B cell (primary cell): ENCODE measurements at regions not wholly inside any gene's neighbourhood (a gene's known extent, or its start where the extent isn't known, plus 50 kb on each side); places are given as distances from the start of the nearest gene placed in this dataset.

Experiments used
- ATAC-seq: fragments of 200-7000 bp; cut with Tn5 transposase; one replicate; pipeline ENCODE4 v1.10.0; 2021; ENCODE audit warnings: low read depth, mild to moderate bottlenecking, moderate number of reproducible peaks, moderate library complexity
- CTCF ChIA-PET: fragments of 350-600 bp; sonication (Branson Sonifier 250); formaldehyde crosslinking; loops from one replicate; lab custom pipeline; 2021; ENCODE audit warnings: antibody characterized with exemption, inconsistent platforms; lab: Charles Lee
- POLR2A ChIA-PET: fragments of 350-600 bp; sonication (Branson Sonifier 250); formaldehyde crosslinking; loops from one replicate; lab custom pipeline; 2021; ENCODE audit warnings: antibody characterized with exemption; lab: Charles Lee
- DNase-seq: peaks from one replicate; pipeline ENCODE4 v3.0.0; 2013
- H2AFZ ChIP-seq: 2 replicates; pipeline ENCODE4 v1.6.1; 2012; ENCODE audit warnings: mild to moderate bottlenecking, low read depth, low read length; ENCODE audit not compliant: insufficient read depth, poor library complexity, severe bottlenecking
- H3K27ac ChIP-seq, 2 donors: 1 replicate in 1 of 2; 2 replicates in 1 of 2; pipeline ENCODE4 v1.5.1; 2012 to 2013; ENCODE audit warnings: low read length in 2 of 2, mild to moderate bottlenecking in 2 of 2, moderate library complexity in 1 of 2
- H3K27me3 ChIP-seq, 4 experiments: fragments of 200-600 bp in 1 of 4; sonication (generic) in 1 of 4; replicated peaks in 1 of 4; 1 replicate in 2 of 4; 2 replicates in 2 of 4; pipeline versions ENCODE4 v1.6.1 to v1.7.0; 2013 to 2016; ENCODE audit warnings: low read length in 3 of 4, mild to moderate bottlenecking in 2 of 4, mixed read lengths in 1 of 4, moderate library complexity in 1 of 4; ENCODE audit not compliant: insufficient read depth in 4 of 4, control insufficient read depth in 3 of 4; ENCODE audit errors: control extremely low read depth in 1 of 4
- H3K36me3 ChIP-seq, 2 experiments: replicated peaks in 1 of 2; 1 replicate in 1 of 2; 2 replicates in 1 of 2; pipeline versions ENCODE4 v1.6.1 to v1.7.1; 2013; ENCODE audit warnings: low read length in 1 of 2; ENCODE audit not compliant: insufficient read depth in 2 of 2, control insufficient read depth in 1 of 2; ENCODE audit errors: control extremely low read depth in 1 of 2, extremely low read depth in 1 of 2
- H3K4me1 ChIP-seq, 2 donors: fragments of 200-600 bp in 1 of 2; sonication (generic) in 1 of 2; 1 replicate in 1 of 2; 2 replicates in 1 of 2; pipeline versions ENCODE4 v1.5.1 to v1.6.1; 2013 to 2017; ENCODE audit warnings: low read length in 2 of 2; ENCODE audit not compliant: control insufficient read depth in 2 of 2, insufficient read depth in 2 of 2
- H3K4me2 ChIP-seq: replicated peaks from 2 replicates; pipeline ENCODE3; 2012; ENCODE audit warnings: mild to moderate bottlenecking, low read depth, low read length; ENCODE audit not compliant: poor library complexity, severe bottlenecking
- H3K4me3 ChIP-seq, 5 experiments: fragments of 200-600 bp in 1 of 5; sonication (generic) in 1 of 5; 1 replicate in 3 of 5; 2 replicates in 2 of 5; pipeline versions ENCODE4 v1.5.1 to v1.7.0; 2011 to 2016; ENCODE audit warnings: low read length in 4 of 5, mild to moderate bottlenecking in 4 of 5, low read depth in 2 of 5, control low read depth in 1 of 5, moderate library complexity in 1 of 5; ENCODE audit not compliant: insufficient read depth in 1 of 5; ENCODE audit errors: control extremely low read depth in 1 of 5, extremely low read depth in 1 of 5
- H3K79me2 ChIP-seq: fragments of 200-600 bp; sonication (generic); one replicate; pipeline ENCODE4 v1.6.0; 2016; ENCODE audit warnings: low read length; ENCODE audit not compliant: control insufficient read depth, insufficient read depth
- H3K9ac ChIP-seq: fragments of 200-600 bp; sonication (generic); 2 replicates; pipeline ENCODE4 v1.6.1; 2017; ENCODE audit warnings: mild to moderate bottlenecking, low read length, moderate library complexity
- H3K9me3 ChIP-seq, 3 donors: one replicate each; pipeline versions ENCODE4 v1.6.1 to v1.7.1; 2013; ENCODE audit warnings: low read length in 2 of 3; ENCODE audit not compliant: control insufficient read depth in 2 of 3, insufficient read depth in 1 of 3; ENCODE audit errors: control extremely low read depth in 1 of 3
- H4K20me1 ChIP-seq: 2 replicates; pipeline ENCODE4 v1.6.0; 2012; ENCODE audit warnings: mild to moderate bottlenecking, low read length; ENCODE audit not compliant: insufficient read depth, control insufficient read depth, poor library complexity, severe bottlenecking
- H3K27ac Mint-ChIP-seq: one replicate; pipeline ENCODE4 v1.8.0; 2021; ENCODE audit warnings: mixed read lengths
- H3K27me3 Mint-ChIP-seq: one replicate; pipeline ENCODE4 v1.8.0; 2021; ENCODE audit warnings: mixed read lengths
- H3K4me1 Mint-ChIP-seq: one replicate; pipeline ENCODE4 v1.8.0; 2021; ENCODE audit warnings: mixed read lengths
- H3K4me3 Mint-ChIP-seq: one replicate; pipeline ENCODE4 v1.8.0; 2021; ENCODE audit warnings: mixed read lengths
- H3K9me3 Mint-ChIP-seq: one replicate; pipeline ENCODE4 v1.8.0; 2022; ENCODE audit warnings: mixed read lengths; ENCODE audit not compliant: insufficient read depth
- EZH2 ChIP-seq: IDR thresholded peaks from 2 replicates; pipeline ENCODE4 v1.6.1; 2012; ENCODE audit warnings: borderline replicate concordance, low read depth, mild to moderate bottlenecking, moderate library complexity, low read length; ENCODE audit not compliant: insufficient read depth, poor library complexity, severe bottlenecking
- WGBS: methylation state at CpG from one replicate; pipeline ENCODE4 v1.1.5; 2013; ENCODE audit warnings: missing lambda C conversion rate; ENCODE audit not compliant: insufficient coverage; 5-methylcytosine and 5-hydroxymethylcytosine counted together
- intact Hi-C: fragments of 100-400 bp; cut with micrococcal nuclease; formaldehyde crosslinking; loops from one replicate; pipeline ENCODE4 v1.10.0; 2022
- TF ChIP-seq, protein P1 (sequence below): fragments of 200-600 bp; IDR thresholded peaks from one replicate; pipeline ENCODE4 v1.8.0; 2022; ENCODE audit warnings: antibody characterized with exemption, mild to moderate bottlenecking

GRCh38 chr3:10745392-10745791, 70.6 kb upstream of the SLC6A11 start:
- peaks cover 0 to 6% (median 0%) of the 10 kb centered on the region in 4 experiments for H3K27me3 ChIP-seq
- intact Hi-C loops: no loop called here
- no peak overlapping the region for H3K4me3 ChIP-seq
- no peak overlapping the region for H3K4me2 ChIP-seq
- no peaks in the 10 kb centered on the region for H3K4me1 ChIP-seq
- no peaks in the 10 kb centered on the region for H3K9me3 ChIP-seq
- POLR2A ChIA-PET: no interaction called here
- Mint-ChIP-seq H3K4me3 (no peak overlapping the region), H3K4me1 (no peaks in the 10 kb centered on the region), H3K27me3 (peaks cover 19% of the 10 kb centered on the region), H3K27ac (no peak overlapping the region), H3K9me3 (no peaks in the 10 kb centered on the region)
- H2AFZ ChIP-seq: no peak overlapping the region
- H3K9ac ChIP-seq: no peak overlapping the region
- DNase-seq: no peak
- CTCF ChIA-PET: no interaction called here
- no peak overlapping the region for H3K27ac ChIP-seq
- H4K20me1 ChIP-seq: no peaks in the 10 kb centered on the region
- no peaks in the 10 kb centered on the region for H3K79me2 ChIP-seq
- H3K36me3 ChIP-seq: no peaks in the 10 kb centered on the region
- TF ChIP-seq, protein P1, sequence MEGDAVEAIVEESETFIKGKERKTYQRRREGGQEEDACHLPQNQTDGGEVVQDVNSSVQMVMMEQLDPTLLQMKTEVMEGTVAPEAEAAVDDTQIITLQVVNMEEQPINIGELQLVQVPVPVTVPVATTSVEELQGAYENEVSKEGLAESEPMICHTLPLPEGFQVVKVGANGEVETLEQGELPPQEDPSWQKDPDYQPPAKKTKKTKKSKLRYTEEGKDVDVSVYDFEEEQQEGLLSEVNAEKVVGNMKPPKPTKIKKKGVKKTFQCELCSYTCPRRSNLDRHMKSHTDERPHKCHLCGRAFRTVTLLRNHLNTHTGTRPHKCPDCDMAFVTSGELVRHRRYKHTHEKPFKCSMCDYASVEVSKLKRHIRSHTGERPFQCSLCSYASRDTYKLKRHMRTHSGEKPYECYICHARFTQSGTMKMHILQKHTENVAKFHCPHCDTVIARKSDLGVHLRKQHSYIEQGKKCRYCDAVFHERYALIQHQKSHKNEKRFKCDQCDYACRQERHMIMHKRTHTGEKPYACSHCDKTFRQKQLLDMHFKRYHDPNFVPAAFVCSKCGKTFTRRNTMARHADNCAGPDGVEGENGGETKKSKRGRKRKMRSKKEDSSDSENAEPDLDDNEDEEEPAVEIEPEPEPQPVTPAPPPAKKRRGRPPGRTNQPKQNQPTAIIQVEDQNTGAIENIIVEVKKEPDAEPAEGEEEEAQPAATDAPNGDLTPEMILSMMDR: no peak
- no peak for TF ChIP-seq EZH2
- no peak for ATAC-seq

DNA sequence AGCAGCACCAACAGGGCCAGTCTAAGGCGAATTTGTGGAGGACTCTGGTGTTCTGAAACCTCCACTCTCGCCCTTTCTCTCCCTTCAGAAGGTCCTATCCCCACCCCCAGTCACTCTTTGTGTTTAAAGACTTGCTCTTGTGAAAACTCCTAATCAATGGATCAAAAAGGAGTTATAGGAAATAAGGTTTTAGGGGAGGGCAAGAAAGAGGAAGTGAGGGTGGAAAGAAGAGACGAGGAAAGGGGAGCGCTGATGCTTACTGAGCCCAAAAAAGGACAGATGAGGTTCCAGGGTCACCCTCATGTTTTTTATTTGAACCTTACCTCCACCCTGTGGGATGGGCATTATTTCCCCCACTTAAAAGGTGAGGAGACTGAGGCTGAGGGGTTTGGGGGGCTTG, 70.0 kb upstream of the SLC6A11 start:
- H3K4me3 Mint-ChIP-seq: no peak overlapping the region

More for the DNA sequence above, 70.0 kb upstream of the SLC6A11 start:
- Histone ChIP-seq H3K9me3 (no peaks in the 10 kb centered on the region), H3K36me3 (no peaks in the 10 kb centered on the region), H3K79me2 (no peaks in the 10 kb centered on the region), H4K20me1 (no peaks in the 10 kb centered on the region), H3K4me3 (no peak overlapping the region), H3K27me3 (peaks cover 0 to 8% (median 0%) of the 10 kb centered on the region in 4 experiments), H2AFZ (no peak overlapping the region), H3K9ac (no peak overlapping the region), H3K4me2 (no peak overlapping the region), H3K27ac (no peak overlapping the region), H3K4me1 (no peaks in the 10 kb centered on the region)
- DNase-seq (no peak), ATAC-seq (no peak)
- ChIA-PET CTCF (interaction anchor here (4.1 kb wide), 1 partner anchor 7 kb away, joined by 29 read pairs; no protein-coding TSS in a partner anchor), POLR2A (no interaction called here)
- no peak for TF ChIP-seq EZH2
- TF ChIP-seq, protein P1: no peak
- Mint-ChIP-seq H3K4me1 (no peaks in the 10 kb centered on the region), H3K27ac (no peak overlapping the region), H3K9me3 (no peaks in the 10 kb centered on the region), H3K27me3 (peaks cover 14% of the 10 kb centered on the region)
- intact Hi-C loops: no loop called here
- WGBS: 30% methylated on average over 2 of the region's 4 CpGs
